Neuronal stem cell (in vitro differentiated cells): ENCODE measurements at regions not wholly inside any gene's neighbourhood (a gene's known extent, or its start where the extent isn't known, plus 50 kb on each side); places are given as distances from the start of the nearest gene placed in this dataset.
A peak's percentile ranks its signal among the peaks of the same experiment; 100 is the strongest.

Source experiments
- DNase-seq: peaks from one replicate; pipeline ENCODE4 v3.0.0-alpha.2; 2013; ENCODE audit warnings: low spot score
- H2AFZ ChIP-seq: one replicate; pipeline ENCODE4 v1.6.1; 2013; ENCODE audit warnings: mild to moderate bottlenecking, low read length, inconsistent platforms
- H2AK5ac ChIP-seq: 2 replicates; pipeline ENCODE4 v1.6.1; 2013; ENCODE audit warnings: low read depth, mild to moderate bottlenecking, inconsistent platforms, low read length, moderate library complexity, mixed read lengths
- H2BK120ac ChIP-seq: 2 replicates; pipeline ENCODE4 v1.6.1; 2013; ENCODE audit warnings: low read depth, mild to moderate bottlenecking, inconsistent platforms, low read length, moderate library complexity, mixed read lengths
- H2BK12ac ChIP-seq: one replicate; pipeline ENCODE4 v1.6.1; 2013; ENCODE audit warnings: low read length, inconsistent platforms
- H2BK15ac ChIP-seq: 2 replicates; pipeline ENCODE4 v1.6.1; 2013; ENCODE audit warnings: mild to moderate bottlenecking, low read length, inconsistent platforms, mixed read lengths
- H2BK5ac ChIP-seq: one replicate; pipeline ENCODE4 v1.6.1; 2013; ENCODE audit warnings: inconsistent platforms, mild to moderate bottlenecking, low read length, moderate library complexity
- H3K14ac ChIP-seq: one replicate; pipeline ENCODE4 v1.6.1; 2013; ENCODE audit warnings: low read length, inconsistent platforms
- H3K18ac ChIP-seq: 2 replicates; pipeline ENCODE4 v1.6.1; 2013; ENCODE audit warnings: low read length, inconsistent platforms
- H3K23ac ChIP-seq: 2 replicates; pipeline ENCODE4 v1.6.1; 2013; ENCODE audit warnings: low read depth, mild to moderate bottlenecking, mixed read lengths, low read length, inconsistent platforms; ENCODE audit not compliant: poor library complexity
- H3K27ac ChIP-seq: replicated peaks from 3 replicates; pipeline ENCODE4 v1.5.1; 2013; ENCODE audit warnings: low read length, inconsistent platforms
- H3K27me3 ChIP-seq, 3 experiments: 2 replicates each; pipeline ENCODE4 v1.6.1; 2013; ENCODE audit warnings: low read length in 3 of 3, mild to moderate bottlenecking in 2 of 3, inconsistent platforms in 1 of 3, low read depth in 1 of 3, mixed read lengths in 1 of 3, moderate library complexity in 1 of 3; ENCODE audit not compliant: control insufficient read depth in 3 of 3, insufficient read depth in 3 of 3
- H3K36me3 ChIP-seq, 2 donors: replicated peaks in 1 of 2; 2 replicates each; pipeline ENCODE4 v1.6.1; 2013; ENCODE audit warnings: low read length in 2 of 2; ENCODE audit not compliant: control insufficient read depth in 2 of 2, insufficient read depth in 2 of 2
- H3K4ac ChIP-seq: 2 replicates; pipeline ENCODE4 v1.6.1; 2013; ENCODE audit warnings: inconsistent platforms, mild to moderate bottlenecking, low read length, moderate library complexity
- H3K4me1 ChIP-seq, 2 donors: 1 replicate in 1 of 2; 2 replicates in 1 of 2; pipeline ENCODE4 v1.6.1; 2013; ENCODE audit warnings: low read length in 2 of 2, low read depth in 1 of 2; ENCODE audit not compliant: control insufficient read depth in 2 of 2, insufficient read depth in 1 of 2
- H3K4me2 ChIP-seq: one replicate; pipeline ENCODE4 v1.6.1; 2013; ENCODE audit warnings: mild to moderate bottlenecking, low read length, inconsistent platforms; ENCODE audit not compliant: insufficient read depth, poor library complexity, severe bottlenecking
- H3K4me3 ChIP-seq, 2 donors: 2 replicates each; pipeline ENCODE4 v1.5.1; 2013; ENCODE audit warnings: low read length in 2 of 2, mild to moderate bottlenecking in 2 of 2, inconsistent platforms in 1 of 2, moderate library complexity in 1 of 2
- H3K79me1 ChIP-seq: one replicate; pipeline ENCODE4 v1.6.1; 2013; ENCODE audit warnings: low read depth, mild to moderate bottlenecking, inconsistent platforms, low read length, moderate library complexity
- H3K9ac ChIP-seq: one replicate; pipeline ENCODE4 v1.6.1; 2013; ENCODE audit warnings: mild to moderate bottlenecking, low read depth, low read length, inconsistent platforms; ENCODE audit not compliant: poor library complexity
- H3K9me3 ChIP-seq, 2 donors: replicated peaks in 1 of 2; 2 replicates each; pipeline versions ENCODE3 to v1.6.1; 2013; ENCODE audit warnings: low read length in 2 of 2, mild to moderate bottlenecking in 2 of 2, inconsistent platforms in 1 of 2, low read depth in 1 of 2, mixed read lengths in 1 of 2, moderate library complexity in 1 of 2; ENCODE audit not compliant: control insufficient read depth in 2 of 2, insufficient read depth in 1 of 2
- H4K8ac ChIP-seq: one replicate; pipeline ENCODE4 v1.6.1; 2013; ENCODE audit warnings: low read depth, mild to moderate bottlenecking, inconsistent platforms, low read length, moderate library complexity
- H4K91ac ChIP-seq: one replicate; pipeline ENCODE4 v1.6.1; 2013; ENCODE audit warnings: low read length, low read depth, mild to moderate bottlenecking, inconsistent platforms; ENCODE audit not compliant: poor library complexity
- WGBS, 2 donors: extraction: QIAGEN DNeasy Blood & Tissue Kit; methylation state at CpG; one replicate each; pipeline ENCODE4 v1.1.7; 2013; ENCODE audit warnings: missing lambda C conversion rate in 2 of 2, mixed read lengths in 1 of 2; ENCODE audit not compliant: insufficient read length in 2 of 2, insufficient replicate concordance in 1 of 2; ENCODE audit errors: extremely low coverage in 2 of 2; 5-methylcytosine and 5-hydroxymethylcytosine counted together

DNA sequence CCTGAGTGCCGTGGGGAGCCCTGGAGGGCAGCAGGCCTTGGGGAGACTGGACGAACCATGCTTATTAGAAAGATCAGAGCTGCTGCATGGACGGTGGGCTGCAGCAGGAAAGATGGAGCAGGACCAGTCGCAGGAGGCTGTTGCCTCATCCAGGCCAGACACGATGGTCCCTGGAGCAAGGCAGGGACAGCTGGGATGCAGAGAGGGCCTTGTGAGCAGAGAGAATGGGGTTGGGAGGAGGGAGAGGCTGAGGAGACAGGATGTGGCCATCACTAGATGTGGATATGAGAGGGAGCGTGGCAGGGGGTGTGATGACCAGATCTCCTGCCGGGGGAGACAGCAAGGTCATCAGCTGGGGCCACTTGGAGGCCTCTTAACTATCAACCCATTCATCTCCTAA is 727.6 kb downstream of the PTPRU start:
- Histone ChIP-seq H2AFZ (no peak overlapping the region), H3K4ac (no peak overlapping the region), H2BK15ac (no peak overlapping the region), H4K91ac (no peak overlapping the region), H2BK120ac (no peak overlapping the region), H3K4me3 (no peak overlapping the region), H3K14ac (peak overlapping the region; percentile 22), H3K27me3 (no peaks in the 10 kb centered on the region), H3K36me3 (no peaks in the 10 kb centered on the region), H3K23ac (peak overlapping the region; percentile 38), H3K27ac (no peak overlapping the region), H2BK12ac (peak overlapping the region; percentile 36), H2BK5ac (no peak overlapping the region), H3K79me1 (no peaks in the 10 kb centered on the region), H3K9ac (no peak overlapping the region), H2AK5ac (no peak overlapping the region), H4K8ac (no peak overlapping the region), H3K18ac (peak overlapping the region; percentile 51), H3K9me3 (peaks cover 0 to under 1% of the 10 kb centered on the region in 2 donors), H3K4me1 (peaks cover 0 to 19% of the 10 kb centered on the region in 2 donors), H3K4me2 (no peak overlapping the region)
- no CpG with 5 or more reads among the region's 7 CpGs for WGBS, 2 donors
- no peak for DNase-seq

DNA sequence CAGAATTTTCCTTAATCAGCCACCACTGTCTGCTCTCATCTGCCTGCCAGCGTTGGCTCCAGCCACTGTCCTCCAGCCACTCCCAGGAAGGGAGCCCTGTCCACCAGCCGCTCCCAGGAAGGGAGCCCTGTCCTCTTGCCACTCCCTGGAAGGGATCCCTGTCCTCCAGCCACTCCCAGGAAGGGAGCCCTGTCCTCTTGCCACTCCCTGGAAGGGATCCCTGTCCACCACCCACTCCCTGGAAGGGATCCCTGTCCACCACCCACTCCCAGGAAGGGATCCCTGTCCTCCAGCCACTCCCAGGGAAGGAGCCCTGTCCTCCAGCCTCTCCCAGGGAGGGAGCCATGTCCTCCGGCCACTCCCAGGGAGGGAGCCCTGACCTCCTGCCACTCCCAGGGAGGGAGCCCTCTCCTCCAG is 726.5 kb downstream of the PTPRU start:
- H2AFZ ChIP-seq, result no peak overlapping the region
- DNase-seq, result no peak
- H3K14ac ChIP-seq, result no peak overlapping the region
- H3K23ac ChIP-seq, result no peak overlapping the region
- WGBS, 2 donors, result no CpG with 5 or more reads among the region's 3 CpGs
- no peak overlapping the region for H3K4me3 ChIP-seq
- H3K9me3 ChIP-seq, result no peaks in the 10 kb centered on the region
- H2BK120ac ChIP-seq, result no peak overlapping the region
- no peak overlapping the region for H2BK5ac ChIP-seq
- no peak overlapping the region for H3K4me2 ChIP-seq
- no peak overlapping the region for H3K27ac ChIP-seq
- no peak overlapping the region for H3K4ac ChIP-seq
- H3K18ac ChIP-seq, result no peak overlapping the region
- H2BK15ac ChIP-seq, result no peak overlapping the region
- H3K4me1 ChIP-seq, result peaks cover 0 to 19% of the 10 kb centered on the region in 2 donors
- H2AK5ac ChIP-seq, result no peak overlapping the region
- no peaks in the 10 kb centered on the region for H3K79me1 ChIP-seq
- H3K36me3 ChIP-seq, result no peaks in the 10 kb centered on the region
- H4K8ac ChIP-seq, result no peak overlapping the region
- no peak overlapping the region for H3K9ac ChIP-seq
- no peaks in the 10 kb centered on the region for H3K27me3 ChIP-seq
- no peak overlapping the region for H4K91ac ChIP-seq
- H2BK12ac ChIP-seq, result no peak overlapping the region

DNA sequence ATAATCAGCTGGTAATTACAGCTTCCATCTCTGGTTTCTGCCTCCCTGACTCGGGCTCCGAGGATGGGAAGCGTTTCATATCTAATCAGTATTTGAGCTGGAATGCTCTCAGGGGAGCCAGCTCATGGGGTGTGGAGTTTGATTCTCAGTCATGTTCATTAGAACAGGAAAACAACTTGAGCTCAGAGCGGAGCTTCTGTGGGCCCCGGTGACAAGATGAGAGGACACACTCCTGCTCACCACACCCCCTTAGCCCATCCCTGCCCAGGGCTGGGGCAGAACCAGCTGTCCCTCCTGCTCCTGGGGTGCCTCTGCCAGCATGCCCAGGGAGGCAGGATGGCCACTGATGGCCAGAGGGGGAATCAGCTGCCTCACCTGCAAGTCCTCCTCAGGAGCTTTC is 726.0 kb downstream of the PTPRU start:
- Histone ChIP-seq H3K9me3 (no peaks in the 10 kb centered on the region), H3K27ac (no peak overlapping the region), H4K91ac (no peak overlapping the region), H3K14ac (no peak overlapping the region), H2BK12ac (no peak overlapping the region), H2AK5ac (no peak overlapping the region), H3K4me2 (no peak overlapping the region), H4K8ac (no peak overlapping the region), H3K27me3 (no peaks in the 10 kb centered on the region), H3K23ac (no peak overlapping the region), H3K36me3 (no peaks in the 10 kb centered on the region), H3K9ac (no peak overlapping the region), H2BK5ac (no peak overlapping the region), H3K79me1 (no peaks in the 10 kb centered on the region), H3K4ac (no peak overlapping the region), H3K4me3 (no peak overlapping the region), H3K4me1 (peaks cover 0 to 19% of the 10 kb centered on the region in 2 donors), H2AFZ (no peak overlapping the region), H2BK15ac (no peak overlapping the region), H2BK120ac (no peak overlapping the region), H3K18ac (no peak overlapping the region)
- no CpG with 5 or more reads among the region's 5 CpGs for WGBS, 2 donors
- no peak for DNase-seq

DNA sequence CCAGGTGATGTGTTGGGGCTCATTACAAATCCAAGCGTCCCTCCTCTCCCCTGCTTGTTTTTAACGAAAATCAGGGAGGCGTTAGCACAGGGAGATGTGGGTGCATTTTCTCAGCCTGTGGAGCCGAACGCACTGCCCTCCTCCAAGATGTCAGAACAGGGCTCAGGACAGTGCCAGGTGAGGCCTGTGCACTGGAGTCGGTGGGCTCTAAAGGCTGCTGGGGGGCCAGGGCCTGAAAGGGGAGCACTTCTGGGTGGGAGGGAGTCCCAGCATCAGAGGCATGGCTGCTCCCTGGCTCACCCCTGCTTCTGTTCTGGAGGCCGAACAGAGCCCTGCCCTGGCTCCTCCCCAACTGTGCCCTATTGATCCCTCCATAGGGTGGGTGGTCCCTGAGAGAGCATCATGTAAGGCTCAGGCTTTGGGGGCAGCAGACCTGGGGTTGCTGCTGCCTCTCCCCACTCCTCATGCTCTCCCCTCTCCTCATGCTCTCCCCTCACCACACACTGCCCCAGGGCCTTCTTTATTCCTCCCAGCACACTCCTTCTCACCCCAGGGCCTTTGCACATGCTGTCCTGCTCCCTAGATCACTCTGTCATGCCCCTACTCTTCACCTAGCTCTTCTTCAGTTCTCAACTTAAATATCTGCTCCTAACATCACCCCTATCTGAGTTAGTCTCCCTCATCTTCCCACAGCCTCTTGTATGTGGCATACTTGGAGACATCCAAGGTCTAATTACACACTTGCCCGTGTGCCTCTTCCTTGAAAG is 725.2 kb downstream of the PTPRU start:
- no peak overlapping the region for H2AFZ ChIP-seq
- H3K23ac ChIP-seq, result no peak overlapping the region
- no peaks in the 10 kb centered on the region for H3K27me3 ChIP-seq
- no peaks in the 10 kb centered on the region for H3K9me3 ChIP-seq
- no peak overlapping the region for H3K9ac ChIP-seq
- no peak overlapping the region for H2BK15ac ChIP-seq
- H3K4me2 ChIP-seq, result no peak overlapping the region
- DNase-seq, result no peak
- no peak overlapping the region for H4K91ac ChIP-seq
- no peaks in the 10 kb centered on the region for H3K36me3 ChIP-seq
- H3K4me3 ChIP-seq, result no peak overlapping the region
- no peak overlapping the region for H3K27ac ChIP-seq
- WGBS, 2 donors, result no CpG with 5 or more reads among the region's 8 CpGs
- peaks cover 0 to 19% of the 10 kb centered on the region in 2 donors for H3K4me1 ChIP-seq
- peak overlapping the region; percentile 33 for H3K18ac ChIP-seq
- H4K8ac ChIP-seq, result no peak overlapping the region
- no peak overlapping the region for H2BK5ac ChIP-seq
- no peak overlapping the region for H3K14ac ChIP-seq
- H2AK5ac ChIP-seq, result peak overlapping the region; percentile 40
- no peaks in the 10 kb centered on the region for H3K79me1 ChIP-seq
- no peak overlapping the region for H2BK120ac ChIP-seq
- H2BK12ac ChIP-seq, result no peak overlapping the region
- no peak overlapping the region for H3K4ac ChIP-seq
